Subcutaneous abdominal adipose tissue (tissue), 5 donors: ENCODE measurements at regions not wholly inside any gene's neighbourhood (a gene's known extent, or its start where the extent isn't known, plus 50 kb on each side); places are given as distances from the start of the nearest gene placed in this dataset.

Experiments used
- H3K27ac ChIP-seq: one replicate; pipeline ENCODE4 v1.7.0; 2013; ENCODE audit warnings: low read depth, mild to moderate bottlenecking, inconsistent platforms, low read length, moderate library complexity
- H3K27me3 ChIP-seq, 5 donors: one replicate each; pipeline ENCODE4 v1.7.0; 2013; ENCODE audit warnings: low read length in 5 of 5, inconsistent platforms in 1 of 5; ENCODE audit not compliant: control insufficient read depth in 5 of 5, insufficient read depth in 4 of 5
- H3K36me3 ChIP-seq, 5 donors: one replicate each; pipeline ENCODE4 v1.7.0; 2013; ENCODE audit warnings: low read length in 5 of 5; ENCODE audit not compliant: control insufficient read depth in 5 of 5, insufficient read depth in 5 of 5
- H3K4me1 ChIP-seq, 5 donors: one replicate each; pipeline ENCODE4 v1.7.0; 2013; ENCODE audit warnings: low read length in 5 of 5, mild to moderate bottlenecking in 3 of 5, moderate library complexity in 1 of 5; ENCODE audit not compliant: control insufficient read depth in 5 of 5, insufficient read depth in 5 of 5
- H3K4me3 ChIP-seq, 5 donors: one replicate each; pipeline ENCODE4 v1.7.0; 2013; ENCODE audit warnings: low read length in 5 of 5, low read depth in 1 of 5
- H3K9ac ChIP-seq, 5 donors: one replicate each; pipeline ENCODE4 v1.7.0; 2013; ENCODE audit warnings: low read length in 5 of 5, mild to moderate bottlenecking in 4 of 5, moderate library complexity in 3 of 5
- H3K9me3 ChIP-seq, 5 donors: one replicate each; pipeline ENCODE4 v1.7.0; 2013; ENCODE audit warnings: low read length in 5 of 5; ENCODE audit not compliant: control insufficient read depth in 5 of 5
- donor health status: healthy.
- donor health status: healthy.
- donor health status: healthy.
- donor health status: healthy.
- donor health status: healthy.

GRCh38 chr3:182620723-182621434 lies 172.4 kb upstream of the ATP11B start:
- Histone ChIP-seq H3K27me3 (peaks cover 0 to 7% (median 0%) of the 10 kb centered on the region in 5 donors), H3K27ac (no peak overlapping the region)

GRCh38 chr3:182621435-182622240 lies 171.7 kb upstream of the ATP11B start:
- Histone ChIP-seq H3K4me1 (no peaks in the 10 kb centered on the region), H3K4me3 (no peak overlapping the region), H3K9ac (no peak overlapping the region), H3K9me3 (no peaks in the 10 kb centered on the region), H3K27ac (no peak overlapping the region), H3K27me3 (peaks cover 0 to 7% (median 0%) of the 10 kb centered on the region in 5 donors), H3K36me3 (no peaks in the 10 kb centered on the region)

More at GRCh38 chr3:182620723-182621434, 172.4 kb upstream of the ATP11B start:
- Histone ChIP-seq H3K36me3 (no peaks in the 10 kb centered on the region), H3K4me1 (no peaks in the 10 kb centered on the region), H3K9me3 (no peaks in the 10 kb centered on the region), H3K9ac (no peak overlapping the region), H3K4me3 (no peak overlapping the region)

GRCh38 chr3:182622241-182622545 lies 171.1 kb upstream of the ATP11B start:
- Histone ChIP-seq H3K9me3 (no peaks in the 10 kb centered on the region), H3K27me3 (peaks cover 0 to 7% (median 0%) of the 10 kb centered on the region in 5 donors), H3K4me3 (no peak overlapping the region), H3K36me3 (no peaks in the 10 kb centered on the region), H3K27ac (no peak overlapping the region), H3K9ac (no peak overlapping the region), H3K4me1 (no peaks in the 10 kb centered on the region)

DNA sequence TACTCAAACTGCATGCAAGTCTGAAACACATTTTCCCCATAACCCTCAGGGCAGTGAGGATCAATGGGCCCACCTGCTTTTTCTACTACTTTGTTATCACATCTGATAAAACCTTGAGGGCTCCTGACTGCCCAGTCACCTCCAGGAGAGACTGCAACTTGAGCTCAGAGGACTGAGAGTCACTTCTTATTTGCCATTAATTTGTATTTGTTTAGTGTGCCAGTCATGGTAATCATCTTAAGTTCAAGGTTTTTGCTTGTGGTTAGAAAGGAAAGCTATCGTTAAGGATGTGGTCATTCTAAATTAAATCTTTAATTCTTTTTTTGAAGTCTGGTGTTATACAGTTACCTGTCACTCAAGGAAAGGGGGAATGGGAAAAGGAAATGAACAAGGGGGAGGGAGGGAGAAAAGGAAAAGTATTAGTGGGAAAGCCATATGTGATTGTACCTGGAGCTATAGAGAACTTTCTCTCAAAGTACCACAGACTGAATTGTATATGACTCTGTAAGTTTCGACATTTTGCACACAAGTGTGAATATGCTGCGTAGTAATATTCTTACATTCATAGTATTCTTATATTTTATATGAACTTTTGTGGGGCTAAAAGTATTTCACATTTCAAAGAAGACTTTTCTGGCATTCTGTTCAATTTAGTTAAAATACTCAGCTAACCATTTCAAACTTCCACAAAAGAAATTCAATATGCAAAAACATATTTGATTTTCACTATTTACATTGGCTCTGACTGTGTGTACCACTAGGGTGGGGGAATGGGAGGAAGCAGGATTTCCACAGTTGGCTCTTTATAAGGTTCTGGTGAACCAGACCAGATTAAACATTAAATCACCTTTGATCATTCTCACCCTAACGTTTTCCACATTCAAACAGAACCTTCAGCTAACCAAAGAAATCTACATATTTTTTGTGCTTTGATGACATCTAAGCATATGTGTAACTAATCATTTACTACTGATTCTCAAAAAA lies 166.5 kb upstream of the ATP11B start:
- Histone ChIP-seq H3K36me3 (no peaks in the 10 kb centered on the region), H3K4me3 (no peak overlapping the region), H3K27ac (no peak overlapping the region), H3K4me1 (no peaks in the 10 kb centered on the region), H3K9me3 (no peaks in the 10 kb centered on the region), H3K9ac (no peak overlapping the region), H3K27me3 (peaks cover 0 to 3% (median 0%) of the 10 kb centered on the region in 5 donors)

- H3K9me3 ChIP-seq = no peaks in the 10 kb centered on the region
- H3K36me3 ChIP-seq = no peaks in the 10 kb centered on the region
- no peak overlapping the region for H3K27ac ChIP-seq
Observed at GRCh38 chr3:182628531-182628930, 164.8 kb upstream of the ATP11B start.

GRCh38 chr3:182629521-182629920 lies 163.8 kb upstream of the ATP11B start:
- H3K4me3 ChIP-seq = no peak overlapping the region
- H3K27ac ChIP-seq = no peak overlapping the region
- H3K9me3 ChIP-seq = no peaks in the 10 kb centered on the region
- H3K4me1 ChIP-seq = no peaks in the 10 kb centered on the region
- H3K27me3 ChIP-seq = peaks cover 0 to 3% (median 0%) of the 10 kb centered on the region in 5 donors
- H3K36me3 ChIP-seq = no peaks in the 10 kb centered on the region
- H3K9ac ChIP-seq = no peak overlapping the region

More at GRCh38 chr3:182628531-182628930, 164.8 kb upstream of the ATP11B start:
- Histone ChIP-seq H3K27me3 (peaks cover 0 to 3% (median 0%) of the 10 kb centered on the region in 5 donors), H3K9ac (no peak overlapping the region), H3K4me1 (no peaks in the 10 kb centered on the region), H3K4me3 (no peak overlapping the region)

DNA sequence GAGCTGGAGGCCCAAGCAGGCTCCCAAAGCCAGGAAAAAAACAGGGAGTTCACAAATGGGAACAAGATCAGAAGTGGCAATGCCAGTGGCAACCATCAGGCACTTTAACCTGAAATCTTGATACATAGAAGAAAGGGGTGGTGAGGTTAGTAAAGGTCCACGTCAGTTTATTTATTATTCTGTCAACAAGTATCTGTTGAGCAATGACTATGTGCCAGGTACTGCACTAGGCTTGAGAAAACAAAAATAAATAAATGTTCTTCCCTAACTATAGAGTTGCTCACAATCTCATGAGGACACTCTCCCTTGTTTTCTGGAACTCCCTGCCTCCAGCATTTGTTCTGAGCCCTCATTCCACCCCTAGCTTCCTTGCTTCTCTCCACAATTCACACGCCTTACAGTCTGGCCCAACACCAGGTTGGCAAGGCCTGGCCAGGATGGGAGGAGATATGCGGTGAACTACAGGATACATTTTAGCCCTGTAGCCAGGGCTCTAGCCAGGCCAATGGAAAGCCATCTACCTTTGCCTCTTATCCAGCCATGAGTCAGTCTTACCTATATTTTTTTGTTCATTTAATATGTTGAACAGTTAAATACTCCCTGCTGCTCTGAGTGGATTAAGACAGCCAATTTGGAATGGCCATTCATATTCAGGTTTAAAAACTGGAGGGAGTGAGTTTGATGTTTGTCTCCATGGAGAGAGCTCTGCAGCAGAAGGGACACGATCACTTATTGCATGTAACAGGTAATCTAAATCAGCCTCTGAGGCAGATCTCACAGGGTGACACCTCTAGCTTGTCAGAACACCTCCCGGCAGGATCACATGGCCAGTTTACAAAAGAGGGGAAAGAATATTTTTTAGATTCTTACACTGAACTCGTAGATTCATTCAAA lies 161.9 kb upstream of the ATP11B start:
- no peaks in the 10 kb centered on the region for H3K27me3 ChIP-seq
- H3K36me3 ChIP-seq = no peaks in the 10 kb centered on the region
- H3K4me1 ChIP-seq = no peaks in the 10 kb centered on the region
- H3K9ac ChIP-seq = no peak overlapping the region
- H3K9me3 ChIP-seq = no peaks in the 10 kb centered on the region
- no peak overlapping the region for H3K4me3 ChIP-seq
- no peak overlapping the region for H3K27ac ChIP-seq

DNA sequence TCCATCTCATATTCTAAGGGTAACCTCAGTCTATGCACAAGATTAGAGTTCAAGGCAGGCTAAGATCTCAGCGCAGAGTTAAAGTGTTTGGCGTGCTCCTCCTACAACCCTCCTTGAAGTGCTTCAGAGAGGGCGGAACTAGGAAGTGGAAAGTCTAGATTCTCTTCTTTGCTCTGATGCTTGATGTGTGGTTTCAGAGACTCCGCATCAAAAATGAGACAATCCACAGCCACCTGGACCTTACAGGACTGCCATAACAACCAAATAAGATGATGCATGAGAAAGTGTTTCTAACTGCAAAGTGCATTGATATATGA lies 161.3 kb upstream of the ATP11B start:
- no peaks in the 10 kb centered on the region for H3K4me1 ChIP-seq
- H3K9ac ChIP-seq = no peak overlapping the region
- H3K4me3 ChIP-seq = no peak overlapping the region
- no peak overlapping the region for H3K27ac ChIP-seq
- no peaks in the 10 kb centered on the region for H3K9me3 ChIP-seq
- H3K27me3 ChIP-seq = no peaks in the 10 kb centered on the region
- H3K36me3 ChIP-seq = no peaks in the 10 kb centered on the region

DNA sequence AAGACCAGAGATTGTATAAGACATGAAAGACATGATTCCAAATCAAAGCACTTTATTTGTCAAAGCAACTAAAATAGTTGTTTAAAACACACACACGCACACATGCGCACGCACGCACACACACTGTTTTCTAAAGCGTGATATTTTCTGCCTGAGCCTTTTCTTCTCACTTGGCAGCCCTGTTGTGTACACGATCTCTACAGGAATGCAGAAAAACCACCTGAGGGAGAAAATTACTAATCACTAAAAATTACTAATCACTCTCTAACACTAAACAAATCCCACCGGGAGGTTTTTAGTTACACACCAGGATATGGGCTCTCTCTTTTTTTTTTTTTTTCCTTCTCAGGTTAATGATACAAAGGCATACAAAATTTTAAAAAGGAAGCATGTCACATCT lies 160.1 kb upstream of the ATP11B start:
- no peak overlapping the region for H3K27ac ChIP-seq
- peaks cover 0 to 4% (median 3%) of the 10 kb centered on the region in 5 donors for H3K27me3 ChIP-seq
- no peaks in the 10 kb centered on the region for H3K4me1 ChIP-seq
- no peak overlapping the region for H3K4me3 ChIP-seq
- H3K9me3 ChIP-seq = no peaks in the 10 kb centered on the region
- H3K9ac ChIP-seq = no peak overlapping the region
- H3K36me3 ChIP-seq = no peaks in the 10 kb centered on the region
